H1 (cell line): ENCODE measurements at regions not wholly inside any gene's neighbourhood (a gene's known extent, or its start where the extent isn't known, plus 50 kb on each side); places are given as distances from the start of the nearest gene placed in this dataset.

Source experiments
- CTCF ChIA-PET: fragments of 300-600 bp; sonication (Branson Sonifier 250); formaldehyde crosslinking; loops from one replicate; lab custom pipeline; 2021; ENCODE audit not compliant: partially characterized antibody; lab: Charles Lee
- POLR2A ChIA-PET: fragments of 300-600 bp; sonication (Branson Sonifier 250); formaldehyde crosslinking; loops from one replicate; lab custom pipeline; 2021; ENCODE audit warnings: inconsistent platforms; ENCODE audit not compliant: partially characterized antibody; lab: Charles Lee
- DNase-seq, 2 experiments: peaks; one replicate each; pipeline versions ENCODE4 v3.0.0 to v3.0.0-alpha.2; 2010 to 2022; ENCODE audit warnings: low spot score in 2 of 2, low read depth in 1 of 2, mixed read lengths in 1 of 2
- FAIRE-seq: peaks from 2 replicates; lab custom pipeline; 2011; peaks lifted over from hg19 to GRCh38; lab: Jason Lieb, UNC
- H2AFZ ChIP-seq: 2 replicates; pipeline ENCODE4 v1.8.1; 2012; ENCODE audit warnings: low read length, inconsistent platforms
- H2AK5ac ChIP-seq: 2 replicates; pipeline ENCODE4 v1.6.1; 2013; ENCODE audit warnings: low read depth, low read length
- H2BK120ac ChIP-seq: replicated peaks from 2 replicates; pipeline ENCODE3; 2013; ENCODE audit warnings: low read depth, low read length, inconsistent platforms
- H2BK12ac ChIP-seq: 2 replicates; pipeline ENCODE4 v1.6.1; 2013; ENCODE audit warnings: low read depth, low read length
- H2BK15ac ChIP-seq: 2 replicates; pipeline ENCODE4 v1.6.1; 2013; ENCODE audit warnings: low read length
- H2BK20ac ChIP-seq: 2 replicates; pipeline ENCODE4 v1.6.1; 2013; ENCODE audit warnings: low read length
- H2BK5ac ChIP-seq: 2 replicates; pipeline ENCODE4 v1.6.1; 2013; ENCODE audit warnings: low read depth, low read length
- H3K14ac ChIP-seq: 2 replicates; pipeline ENCODE4 v1.6.1; 2013; ENCODE audit warnings: inconsistent platforms; ENCODE audit not compliant: insufficient read length
- H3K18ac ChIP-seq: 2 replicates; pipeline ENCODE4 v1.6.1; 2013; ENCODE audit warnings: low read length; ENCODE audit errors: extremely low read depth
- H3K23ac ChIP-seq: 2 replicates; pipeline ENCODE4 v1.6.1; 2013; ENCODE audit warnings: inconsistent platforms; ENCODE audit not compliant: insufficient read length
- H3K23me2 ChIP-seq: 2 replicates; pipeline ENCODE4 v1.6.1; 2013; ENCODE audit warnings: low read depth, low read length
- H3K27ac ChIP-seq: 2 replicates; pipeline ENCODE4 v1.6.1; 2011; ENCODE audit warnings: low read depth, low read length, inconsistent platforms
- H3K27me3 ChIP-seq, 4 experiments: replicated peaks in 1 of 4; 1 replicate in 1 of 4; 2 replicates in 3 of 4; pipeline versions ENCODE4 v1.6.1 to v1.8.1; 2011 to 2013; ENCODE audit warnings: low read length in 3 of 4, mild to moderate bottlenecking in 3 of 4, inconsistent platforms in 2 of 4, mixed read lengths in 2 of 4, moderate library complexity in 1 of 4; ENCODE audit not compliant: control insufficient read depth in 3 of 4, insufficient read depth in 3 of 4; ENCODE audit errors: extremely low read depth in 1 of 4
- H3K36me3 ChIP-seq, 4 experiments: 2 replicates each; pipeline versions ENCODE4 v1.6.1 to v1.8.1; 2011 to 2013; ENCODE audit warnings: mild to moderate bottlenecking in 4 of 4, low read length in 3 of 4, moderate library complexity in 2 of 4, control low read depth in 1 of 4, inconsistent platforms in 1 of 4; ENCODE audit not compliant: insufficient read depth in 4 of 4, control insufficient read depth in 2 of 4
- H3K4ac ChIP-seq: replicated peaks from 2 replicates; pipeline ENCODE3; 2013; ENCODE audit warnings: low read length, low read depth, mixed read lengths, inconsistent platforms; ENCODE audit not compliant: insufficient read length
- H3K4me1 ChIP-seq, 4 experiments: replicated peaks in 1 of 4; 1 replicate in 1 of 4; 2 replicates in 3 of 4; pipeline versions ENCODE4 v1.6.1 to v1.8.1; 2011 to 2013; ENCODE audit warnings: low read length in 3 of 4, inconsistent platforms in 2 of 4, mixed read lengths in 1 of 4; ENCODE audit not compliant: insufficient read depth in 4 of 4, control insufficient read depth in 3 of 4
- H3K4me2 ChIP-seq, 2 experiments: 2 replicates each; pipeline versions ENCODE4 v1.6.1 to v1.8.1; 2011 to 2013; ENCODE audit warnings: low read depth in 2 of 2, low read length in 2 of 2, control low read depth in 1 of 2, inconsistent platforms in 1 of 2, mild to moderate bottlenecking in 1 of 2; ENCODE audit not compliant: insufficient read depth in 1 of 2
- H3K4me3 ChIP-seq, 4 experiments: fragments of 200-600, 300-600 bp in 1 of 4; sonication (generic), shearing (Covaris generic), sonication (Bioruptor Twin) in 1 of 4; 2 replicates each; pipeline versions ENCODE4 v1.5.1 to v1.8.1; 2011 to 2016; ENCODE audit warnings: low read length in 4 of 4, low read depth in 3 of 4, control low read depth in 2 of 4, inconsistent platforms in 2 of 4, mild to moderate bottlenecking in 2 of 4, mixed read lengths in 1 of 4, moderate library complexity in 1 of 4; ENCODE audit not compliant: insufficient read depth in 2 of 4; ENCODE audit errors: extremely low read depth in 1 of 4
- H3K56ac ChIP-seq: replicated peaks from 2 replicates; pipeline ENCODE3; 2013; ENCODE audit warnings: low read depth, mild to moderate bottlenecking, mixed read lengths, low read length, inconsistent platforms; ENCODE audit not compliant: insufficient read length
- H3K79me1 ChIP-seq: 2 replicates; pipeline ENCODE4 v1.6.1; 2013; ENCODE audit warnings: low read depth, low read length, control low read depth
- H3K79me2 ChIP-seq, 2 experiments: 2 replicates each; pipeline versions ENCODE4 v1.6.1 to v1.8.1; 2012 to 2013; ENCODE audit warnings: low read length in 2 of 2, mild to moderate bottlenecking in 2 of 2, inconsistent platforms in 1 of 2; ENCODE audit not compliant: insufficient read depth in 2 of 2, control insufficient read depth in 1 of 2
- H3K9ac ChIP-seq, 4 experiments: replicated peaks in 1 of 4; 1 replicate in 1 of 4; 2 replicates in 3 of 4; pipeline versions ENCODE4 v1.6.1 to v1.8.1; 2011 to 2013; ENCODE audit warnings: low read depth in 3 of 4, low read length in 3 of 4, control low read depth in 2 of 4, mild to moderate bottlenecking in 2 of 4, moderate library complexity in 2 of 4, inconsistent platforms in 1 of 4; ENCODE audit errors: extremely low read depth in 1 of 4
- H3K9me3 ChIP-seq, 2 experiments: 2 replicates each; pipeline versions ENCODE4 v1.6.1 to v1.8.1; 2012 to 2013; ENCODE audit warnings: mild to moderate bottlenecking in 2 of 2, moderate library complexity in 2 of 2, control low read depth in 1 of 2, inconsistent platforms in 1 of 2, low read depth in 1 of 2, low read length in 1 of 2, mixed read lengths in 1 of 2; ENCODE audit not compliant: insufficient read depth in 2 of 2
- H4K20me1 ChIP-seq, 2 experiments: replicated peaks in 1 of 2; 2 replicates each; pipeline versions ENCODE3 to v1.8.1; 2011 to 2013; ENCODE audit warnings: inconsistent platforms in 2 of 2, low read length in 2 of 2, mild to moderate bottlenecking in 1 of 2; ENCODE audit not compliant: insufficient read depth in 2 of 2, control insufficient read depth in 1 of 2
- H4K5ac ChIP-seq: 2 replicates; pipeline ENCODE4 v1.6.1; 2013; ENCODE audit warnings: low read length, low read depth, mixed read lengths, inconsistent platforms; ENCODE audit not compliant: insufficient read length
- H4K8ac ChIP-seq: 2 replicates; pipeline ENCODE4 v1.8.0; 2013; ENCODE audit warnings: mild to moderate bottlenecking, moderate library complexity, low read length, inconsistent platforms; ENCODE audit not compliant: insufficient read depth; ENCODE audit errors: extremely low read depth
- H4K91ac ChIP-seq: replicated peaks from 2 replicates; pipeline ENCODE3; 2013; ENCODE audit warnings: low read length, mixed read lengths, inconsistent platforms; ENCODE audit not compliant: insufficient read length
- POLR2A ChIP-seq, 2 experiments: IDR thresholded peaks; 1 replicate in 1 of 2; 2 replicates in 1 of 2; pipeline ENCODE4 v1.6.1; 2011; ENCODE audit warnings: low read depth in 2 of 2, low read length in 2 of 2, mild to moderate bottlenecking in 2 of 2; ENCODE audit errors: control extremely low read depth in 1 of 2
- POLR2AphosphoS5 ChIP-seq: IDR thresholded peaks from 2 replicates; pipeline ENCODE4 v1.6.1; 2011; ENCODE audit warnings: low read depth, low read length
- RFX5 ChIP-seq: IDR thresholded peaks from 2 replicates; pipeline ENCODE4 v1.6.1; 2011; ENCODE audit warnings: low read depth, low read length, improper control_type of control experiment, borderline replicate concordance
- RNF2 ChIP-seq: fragments of 200-900, 300-1000 bp; sonication (generic); IDR thresholded peaks from 2 replicates; pipeline ENCODE4 v1.7.1; 2016; ENCODE audit warnings: borderline replicate concordance, low read depth, mild to moderate bottlenecking, antibody characterized with exemption, low read length; ENCODE audit not compliant: poor library complexity, severe bottlenecking; ENCODE audit errors: missing control alignments
- WGBS, 2 experiments: shearing (Covaris generic) in 1 of 2; methylation state at CpG; one replicate each; pipeline versions ENCODE4 v1.1.6 to v1.1.7; 2013 to 2015; ENCODE audit warnings: low lambda C conversion rate in 2 of 2, mixed read lengths in 2 of 2, inconsistent platforms in 1 of 2, low coverage in 1 of 2, missing lambda C conversion rate in 1 of 2; ENCODE audit not compliant: insufficient replicate concordance in 2 of 2, insufficient coverage in 1 of 2, insufficient read length in 1 of 2; ENCODE audit errors: extremely low coverage in 1 of 2, missing lambda C conversion rate in 1 of 2; 5-methylcytosine and 5-hydroxymethylcytosine counted together

- Histone ChIP-seq H2BK5ac (no peak overlapping the region), H3K23me2 (peaks cover 3% of the 10 kb centered on the region), H3K9ac (no peak overlapping the region), H2BK15ac (peak overlapping the region; percentile 92; the same call in 1 of the 2 replicates), H3K79me1 (no peaks in the 10 kb centered on the region), H2BK12ac (no peak overlapping the region), H3K4me2 (no peak overlapping the region), H3K4me3 (no peak overlapping the region), H3K4ac (no peak overlapping the region), H3K18ac (no peak overlapping the region), H4K5ac (no peak overlapping the region), H2BK20ac (no peak overlapping the region), H3K27ac (no peak overlapping the region), H2AFZ (no peak overlapping the region), H3K14ac (no peak overlapping the region), H4K8ac (no peak overlapping the region), H3K79me2 (no peaks in the 10 kb centered on the region), H4K91ac (no peak overlapping the region), H2AK5ac (no peak overlapping the region), H3K36me3 (no peaks in the 10 kb centered on the region; a peak in 1 of 8 replicates), H4K20me1 (peaks cover 0 to 4% of the 10 kb centered on the region in 2 experiments), H3K9me3 (no peaks in the 10 kb centered on the region; a peak in 1 of 4 replicates), H3K27me3 (peaks cover 0 to 2% (median under 1%) of the 10 kb centered on the region in 4 experiments; a peak in 2 of 7 replicates), H3K56ac (no peak overlapping the region), H3K23ac (no peak overlapping the region), H2BK120ac (no peak overlapping the region), H3K4me1 (peaks cover 0 to 8% (median 0%) of the 10 kb centered on the region in 4 experiments; a peak in 2 of 7 replicates)
- FAIRE-seq, result no peak
- 88% methylated on average over 4 of the region's 4 CpGs; no CpG with 5 or more reads in 1 of the 2 experiments for WGBS, 2 experiments
- ChIA-PET POLR2A (no interaction called here), CTCF (interaction anchor here (1.1 kb wide), 1 partner anchor 190 kb away, joined by 3 read pairs; no protein-coding TSS in a partner anchor)
- no peak for TF ChIP-seq RFX5
- no peak for TF ChIP-seq POLR2AphosphoS5
- TF ChIP-seq RNF2, result no peak
- TF ChIP-seq POLR2A (IDR thresholded peaks at IDR 0.05; ENCODE audit: control extremely low read depth in 1 of 2, low read depth in 2 of 2, low read length in 2 of 2), result no peak
- no peak for DNase-seq
These were observed 344.3 kb downstream of the TEX29 start for GRCh38 chr13:111664696-111665095.
